ENCODE measurements at regions not wholly inside any gene's neighbourhood (a gene's known extent, or its start where the extent isn't known, plus 50 kb on each side); places are given as distances from the start of the nearest gene placed in this dataset.

DNA sequence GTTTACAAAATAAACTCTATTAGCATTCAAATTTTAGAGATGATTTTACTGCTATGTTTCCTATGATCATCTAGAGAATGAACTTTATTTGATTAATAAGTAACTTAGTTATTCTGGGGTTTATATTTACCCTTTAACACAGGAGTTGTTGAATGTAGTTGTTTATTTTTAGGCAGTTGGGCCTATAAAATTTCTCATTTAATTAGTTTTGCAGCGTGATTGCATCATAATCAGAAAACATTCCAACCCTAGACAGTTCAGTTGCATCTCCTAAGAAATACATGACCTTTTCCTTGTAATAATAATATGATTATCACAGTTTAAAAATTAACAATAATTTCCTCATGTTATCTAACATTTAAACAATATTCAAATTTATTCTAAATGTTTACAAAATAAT lies 224.7 kb upstream of the CDH7 start:
- WGBS, 2 donors: 73 to 81% methylated on average over 1 of the region's 1 CpG
- no peaks in the 10 kb centered on the region for H3K27me3 ChIP-seq
- no peak for DNase-seq

DNA sequence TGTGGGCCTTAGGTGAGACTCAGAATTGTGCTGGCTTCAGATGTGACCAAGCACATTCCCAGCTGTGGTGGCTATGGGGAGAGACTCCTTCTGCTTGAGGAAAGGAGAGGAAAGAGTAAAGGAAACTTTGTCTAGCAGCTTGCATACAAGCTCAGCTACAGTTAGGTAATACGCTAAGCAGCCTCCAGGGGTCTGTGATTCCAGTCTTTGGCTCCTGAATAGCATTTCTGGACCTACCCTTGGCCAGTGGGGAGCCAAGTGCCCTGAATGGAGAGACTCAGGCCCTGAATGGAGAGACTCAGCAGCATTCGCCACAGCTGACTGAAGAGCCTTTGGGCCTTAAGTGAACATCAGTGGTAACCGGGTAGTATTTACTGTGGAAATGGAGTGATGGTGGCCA lies 227.4 kb upstream of the CDH7 start:
- Histone ChIP-seq H3K4me3 (no peak overlapping the region), H3K4me1 (no peaks in the 10 kb centered on the region), H3K9me3 (peaks cover 0 to 11% (median 4%) of the 10 kb centered on the region in 11 donors), H3K27ac (no peak overlapping the region), H3K36me3 (no peaks in the 10 kb centered on the region), H3K27me3 (no peaks in the 10 kb centered on the region)
- WGBS, 2 donors: 95 to 96% methylated on average over 3 of the region's 3 CpGs
- ATAC-seq (no peak), DNase-seq (no peak)
- intact Hi-C loops (cut with DNase I): no loop called here
- TF ChIP-seq, protein P1, sequence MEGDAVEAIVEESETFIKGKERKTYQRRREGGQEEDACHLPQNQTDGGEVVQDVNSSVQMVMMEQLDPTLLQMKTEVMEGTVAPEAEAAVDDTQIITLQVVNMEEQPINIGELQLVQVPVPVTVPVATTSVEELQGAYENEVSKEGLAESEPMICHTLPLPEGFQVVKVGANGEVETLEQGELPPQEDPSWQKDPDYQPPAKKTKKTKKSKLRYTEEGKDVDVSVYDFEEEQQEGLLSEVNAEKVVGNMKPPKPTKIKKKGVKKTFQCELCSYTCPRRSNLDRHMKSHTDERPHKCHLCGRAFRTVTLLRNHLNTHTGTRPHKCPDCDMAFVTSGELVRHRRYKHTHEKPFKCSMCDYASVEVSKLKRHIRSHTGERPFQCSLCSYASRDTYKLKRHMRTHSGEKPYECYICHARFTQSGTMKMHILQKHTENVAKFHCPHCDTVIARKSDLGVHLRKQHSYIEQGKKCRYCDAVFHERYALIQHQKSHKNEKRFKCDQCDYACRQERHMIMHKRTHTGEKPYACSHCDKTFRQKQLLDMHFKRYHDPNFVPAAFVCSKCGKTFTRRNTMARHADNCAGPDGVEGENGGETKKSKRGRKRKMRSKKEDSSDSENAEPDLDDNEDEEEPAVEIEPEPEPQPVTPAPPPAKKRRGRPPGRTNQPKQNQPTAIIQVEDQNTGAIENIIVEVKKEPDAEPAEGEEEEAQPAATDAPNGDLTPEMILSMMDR (IDR thresholded peaks at IDR 0.05): no peak

More for the DNA sequence above, 224.7 kb upstream of the CDH7 start:
- Histone ChIP-seq H3K27ac (no peak overlapping the region), H3K36me3 (no peaks in the 10 kb centered on the region), H3K9me3 (peaks cover 0 to 11% (median 4%) of the 10 kb centered on the region in 11 donors), H3K4me1 (no peaks in the 10 kb centered on the region), H3K4me3 (no peak overlapping the region)
- ATAC-seq: no peak
- TF ChIP-seq, protein P1 (IDR thresholded peaks at IDR 0.05): no peak
- intact Hi-C loops (cut with DNase I): no loop called here

DNA sequence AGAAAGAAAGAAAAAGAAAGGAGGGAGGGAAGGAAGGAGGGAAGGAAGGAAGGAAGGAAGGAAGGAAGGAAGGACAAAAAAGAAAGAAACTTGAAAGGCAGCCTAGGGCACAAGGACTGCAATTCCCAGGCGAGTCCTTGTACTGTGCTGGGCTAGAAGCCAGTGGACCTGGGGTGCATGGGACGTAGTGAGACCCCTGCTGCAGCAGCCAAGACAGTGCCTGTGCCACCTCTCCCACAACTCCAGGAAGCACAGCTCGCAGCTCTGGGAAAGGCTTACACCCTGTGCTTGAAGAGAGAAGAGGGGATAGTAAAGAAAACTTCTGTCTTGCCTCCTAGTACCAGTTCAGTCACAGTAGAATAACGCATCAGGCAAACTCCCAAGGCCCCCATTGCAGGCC lies 227.9 kb upstream of the CDH7 start:
- Histone ChIP-seq H3K9me3 (peaks cover 0 to 11% (median 4%) of the 10 kb centered on the region in 11 donors), H3K36me3 (no peaks in the 10 kb centered on the region), H3K27me3 (no peaks in the 10 kb centered on the region), H3K27ac (no peak overlapping the region), H3K4me3 (no peak overlapping the region), H3K4me1 (no peaks in the 10 kb centered on the region)
- intact Hi-C loops (cut with DNase I): no loop called here
- WGBS, 2 donors: 76 to 84% methylated on average over 4 of the region's 4 CpGs
- TF ChIP-seq, protein P1 (IDR thresholded peaks at IDR 0.05): no peak
- ATAC-seq (no peak), DNase-seq (no peak)

DNA sequence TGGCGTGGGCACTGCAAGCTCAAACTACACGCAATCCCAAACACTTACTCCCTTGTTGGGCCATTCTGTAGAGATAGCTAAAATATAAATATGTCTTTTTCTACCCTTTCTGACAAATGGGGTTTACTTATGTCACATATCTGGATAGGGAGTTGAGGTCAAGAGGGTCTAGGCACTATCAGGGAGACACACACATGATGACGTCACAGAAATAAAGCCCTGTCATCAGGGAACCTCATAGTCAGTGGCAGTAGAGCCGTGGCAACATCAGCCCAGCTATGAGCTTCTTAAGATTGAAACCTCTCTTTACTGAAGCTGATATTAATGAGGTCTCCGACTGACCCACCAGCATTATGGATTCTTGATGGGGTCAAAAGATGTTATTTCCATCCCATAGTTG lies 234.6 kb upstream of the CDH7 start:
- intact Hi-C loops (cut with DNase I): no loop called here
- 65 to 69% methylated on average over 5 of the region's 5 CpGs for WGBS, 2 donors
- no peak overlapping the region for H3K4me3 ChIP-seq
- no peaks in the 10 kb centered on the region for H3K27me3 ChIP-seq
- no peak for ATAC-seq
- peaks cover 0 to 4% (median 0%) of the 10 kb centered on the region in 11 donors for H3K9me3 ChIP-seq
- no peak for DNase-seq
- H3K36me3 ChIP-seq: no peaks in the 10 kb centered on the region
- no peaks in the 10 kb centered on the region for H3K4me1 ChIP-seq
- H3K27ac ChIP-seq: no peak overlapping the region
- TF ChIP-seq, protein P1 (IDR thresholded peaks at IDR 0.05): no peak

DNA sequence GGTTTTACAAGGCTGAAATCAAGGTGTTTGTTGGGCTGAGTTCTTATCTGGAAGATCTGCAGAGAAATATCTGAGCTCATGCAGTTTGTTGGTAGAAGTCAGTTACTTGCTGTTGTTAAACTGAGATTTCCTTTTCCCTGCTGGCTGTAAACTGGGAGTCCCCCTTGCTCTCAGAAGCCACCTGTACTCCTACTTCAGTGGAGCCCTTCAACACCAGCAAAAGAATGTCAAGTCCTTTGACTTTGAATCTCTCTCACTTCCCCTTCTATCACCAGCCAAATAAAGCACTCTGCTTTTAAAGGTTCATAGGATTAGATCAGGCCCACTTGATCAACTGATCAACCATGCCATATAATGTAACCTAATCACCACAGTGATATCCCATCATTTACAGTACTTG lies 252.2 kb upstream of the CDH7 start:
- H3K27ac ChIP-seq: no peak overlapping the region
- TF ChIP-seq, protein P1 (IDR thresholded peaks at IDR 0.05): no peak
- no peak for DNase-seq
- no peaks in the 10 kb centered on the region for H3K36me3 ChIP-seq
- no peak overlapping the region for H3K4me3 ChIP-seq
- H3K4me1 ChIP-seq: no peaks in the 10 kb centered on the region
- no peaks in the 10 kb centered on the region for H3K27me3 ChIP-seq
- no peaks in the 10 kb centered on the region for H3K9me3 ChIP-seq
- no peak for ATAC-seq
- intact Hi-C loops (cut with DNase I): no loop called here

Measured in heart right ventricle (tissue), 16 donors.